Muscle layer of duodenum (tissue), 2 donors: ENCODE measurements at regions not wholly inside any gene's neighbourhood (a gene's known extent, or its start where the extent isn't known, plus 50 kb on each side); places are given as distances from the start of the nearest gene placed in this dataset.

Source experiments
- H3K27ac ChIP-seq: one replicate; pipeline ENCODE4 v1.7.0; 2013; ENCODE audit warnings: mild to moderate bottlenecking, low read length
- H3K27me3 ChIP-seq: one replicate; pipeline ENCODE4 v1.7.0; 2013; ENCODE audit warnings: low read depth, mild to moderate bottlenecking, control low read depth, low read length
- H3K36me3 ChIP-seq, 2 donors: one replicate each; pipeline ENCODE4 v1.7.0; 2013; ENCODE audit warnings: low read length in 2 of 2, control low read depth in 1 of 2, mild to moderate bottlenecking in 1 of 2; ENCODE audit not compliant: insufficient read depth in 2 of 2, control insufficient read depth in 1 of 2
- H3K4me1 ChIP-seq, 2 donors: one replicate each; pipeline ENCODE4 v1.7.0; 2013; ENCODE audit warnings: low read length in 2 of 2, mild to moderate bottlenecking in 2 of 2, control low read depth in 1 of 2, moderate library complexity in 1 of 2; ENCODE audit not compliant: insufficient read depth in 2 of 2, control insufficient read depth in 1 of 2
- H3K4me3 ChIP-seq, 2 donors: one replicate each; pipeline ENCODE4 v1.7.0; 2013; ENCODE audit warnings: low read length in 2 of 2, low read depth in 1 of 2, mild to moderate bottlenecking in 1 of 2
- H3K9me3 ChIP-seq, 2 donors: one replicate each; pipeline ENCODE4 v1.7.0; 2013; ENCODE audit warnings: low read length in 2 of 2, control low read depth in 1 of 2, mild to moderate bottlenecking in 1 of 2; ENCODE audit not compliant: control insufficient read depth in 1 of 2
- donor health status: healthy.

DNA sequence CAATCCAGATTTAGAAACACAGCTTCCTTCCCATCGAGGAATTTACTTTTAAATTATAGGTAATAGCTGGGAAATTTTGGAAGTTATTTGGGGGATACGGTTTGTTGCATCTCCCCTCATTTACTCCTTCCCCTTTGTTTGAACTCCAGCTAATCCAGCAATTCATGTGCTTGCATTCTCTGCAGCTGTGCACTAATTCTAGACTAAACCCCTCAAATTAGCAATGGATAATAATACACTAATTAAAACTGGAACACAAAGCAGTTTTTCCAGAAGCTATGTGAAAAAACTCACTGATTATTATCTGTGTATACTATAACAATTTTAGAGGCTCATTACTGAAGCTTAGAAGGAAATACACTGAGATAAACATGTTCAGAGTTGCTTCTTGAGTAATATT, 751.2 kb upstream of the ZNF608 start:
- Histone ChIP-seq H3K9me3 (peaks cover 0 to 3% of the 10 kb centered on the region in 2 donors), H3K36me3 (no peaks in the 10 kb centered on the region), H3K4me3 (no peak overlapping the region)

DNA sequence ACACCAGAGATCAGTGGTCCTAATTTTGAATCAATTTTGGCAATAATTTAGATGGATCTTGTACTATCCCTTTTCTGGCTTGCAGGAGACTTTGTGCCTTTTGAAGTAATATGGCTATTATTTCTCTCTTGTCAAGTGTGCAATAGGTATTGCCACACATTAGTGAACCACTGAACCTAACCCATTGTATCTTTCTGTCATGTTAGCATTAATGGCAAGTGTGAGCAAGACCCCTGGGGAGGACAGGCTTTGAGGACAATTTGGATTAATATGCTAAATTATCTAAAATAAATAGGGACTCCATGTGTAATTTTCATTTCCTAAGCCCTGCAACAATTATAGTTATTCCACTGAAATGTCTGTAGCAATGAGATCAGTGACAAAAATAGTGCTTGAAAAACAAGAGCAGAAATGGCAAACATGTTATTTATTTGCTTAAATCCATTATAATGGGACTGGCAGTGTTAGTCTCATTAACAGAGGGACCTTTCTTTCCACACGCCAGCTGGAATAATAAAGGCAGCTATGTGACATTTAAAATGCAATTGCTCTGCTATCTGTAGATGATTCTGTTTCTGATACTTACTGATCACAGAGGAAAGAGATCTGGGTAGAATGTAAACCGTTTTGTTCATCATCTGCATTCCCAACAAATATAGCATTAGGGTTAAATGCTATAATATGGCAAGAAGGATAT, 753.3 kb upstream of the ZNF608 start:
- no peaks in the 10 kb centered on the region for H3K27me3 ChIP-seq
- no peaks in the 10 kb centered on the region for H3K9me3 ChIP-seq
- H3K36me3 ChIP-seq, result no peaks in the 10 kb centered on the region
- no peak overlapping the region for H3K4me3 ChIP-seq
- H3K27ac ChIP-seq, result no peak overlapping the region
- H3K4me1 ChIP-seq, result no peaks in the 10 kb centered on the region

More for the DNA sequence above, 751.2 kb upstream of the ZNF608 start:
- Histone ChIP-seq H3K27me3 (no peaks in the 10 kb centered on the region), H3K4me1 (no peaks in the 10 kb centered on the region), H3K27ac (no peak overlapping the region)

- no peaks in the 10 kb centered on the region for H3K4me1 ChIP-seq
- no peak overlapping the region for H3K4me3 ChIP-seq
- no peaks in the 10 kb centered on the region for H3K36me3 ChIP-seq
- H3K27me3 ChIP-seq, result no peaks in the 10 kb centered on the region
- no peaks in the 10 kb centered on the region for H3K9me3 ChIP-seq
- no peak overlapping the region for H3K27ac ChIP-seq
These were observed 755.0 kb upstream of the ZNF608 start for GRCh38 chr5:125501396-125501795.

- Histone ChIP-seq H3K9me3 (peaks cover 0 to 2% of the 10 kb centered on the region in 2 donors), H3K4me1 (no peaks in the 10 kb centered on the region), H3K4me3 (no peak overlapping the region), H3K36me3 (no peaks in the 10 kb centered on the region), H3K27ac (no peak overlapping the region), H3K27me3 (no peaks in the 10 kb centered on the region)
These were observed 757.5 kb upstream of the ZNF608 start for GRCh38 chr5:125503946-125504345.

GRCh38 chr5:125505115-125505514, 758.7 kb upstream of the ZNF608 start:
- no peaks in the 10 kb centered on the region for H3K36me3 ChIP-seq
- no peak overlapping the region for H3K4me3 ChIP-seq
- peaks cover 0 to 2% of the 10 kb centered on the region in 2 donors for H3K9me3 ChIP-seq
- no peaks in the 10 kb centered on the region for H3K27me3 ChIP-seq
- no peak overlapping the region for H3K27ac ChIP-seq
- H3K4me1 ChIP-seq, result no peaks in the 10 kb centered on the region

GRCh38 chr5:125506124-125506523, 759.7 kb upstream of the ZNF608 start:
- no peaks in the 10 kb centered on the region for H3K36me3 ChIP-seq
- no peak overlapping the region for H3K27ac ChIP-seq
- H3K9me3 ChIP-seq, result peaks cover 0 to 2% of the 10 kb centered on the region in 2 donors
- no peaks in the 10 kb centered on the region for H3K4me1 ChIP-seq
- H3K27me3 ChIP-seq, result no peaks in the 10 kb centered on the region
- H3K4me3 ChIP-seq, result no peak overlapping the region

GRCh38 chr5:125508225-125508624, 761.8 kb upstream of the ZNF608 start:
- H3K4me3 ChIP-seq, result no peak overlapping the region
- no peaks in the 10 kb centered on the region for H3K27me3 ChIP-seq
- no peaks in the 10 kb centered on the region for H3K4me1 ChIP-seq
- H3K27ac ChIP-seq, result no peak overlapping the region
- H3K9me3 ChIP-seq, result peaks cover 0 to 2% of the 10 kb centered on the region in 2 donors
- no peaks in the 10 kb centered on the region for H3K36me3 ChIP-seq

- H3K27ac ChIP-seq, result no peak overlapping the region
- no peaks in the 10 kb centered on the region for H3K27me3 ChIP-seq
- no peaks in the 10 kb centered on the region for H3K36me3 ChIP-seq
- H3K4me1 ChIP-seq, result no peaks in the 10 kb centered on the region
- no peak overlapping the region for H3K4me3 ChIP-seq
- H3K9me3 ChIP-seq, result peaks cover 0 to 2% of the 10 kb centered on the region in 2 donors
These were observed 764.2 kb upstream of the ZNF608 start for GRCh38 chr5:125510651-125511050.

GRCh38 chr5:125517973-125518550, 771.6 kb upstream of the ZNF608 start:
- Histone ChIP-seq H3K4me1 (no peaks in the 10 kb centered on the region), H3K36me3 (no peaks in the 10 kb centered on the region), H3K27me3 (no peaks in the 10 kb centered on the region), H3K27ac (no peak overlapping the region), H3K4me3 (no peak overlapping the region), H3K9me3 (no peaks in the 10 kb centered on the region)

DNA sequence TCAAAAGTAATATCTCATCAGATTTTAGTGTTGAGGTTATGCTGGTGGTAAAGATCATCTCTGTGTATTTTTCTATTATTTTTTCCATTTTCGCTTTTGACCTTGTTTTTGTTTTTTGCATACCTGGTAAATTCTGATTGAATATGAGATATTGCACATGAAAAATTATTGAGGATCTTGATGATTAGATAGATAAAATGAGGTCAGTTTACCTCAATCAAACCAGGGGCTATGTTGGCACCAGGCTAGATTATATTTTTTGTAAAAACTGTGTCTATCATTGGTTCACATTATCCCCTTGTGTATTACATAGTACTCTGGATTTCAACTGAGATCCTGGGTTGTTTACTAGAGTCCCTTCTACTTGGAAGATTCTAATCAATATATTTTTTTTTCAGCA, 774.9 kb upstream of the ZNF608 start:
- Histone ChIP-seq H3K27ac (no peak overlapping the region), H3K9me3 (no peaks in the 10 kb centered on the region), H3K4me1 (no peaks in the 10 kb centered on the region), H3K36me3 (no peaks in the 10 kb centered on the region), H3K4me3 (no peak overlapping the region), H3K27me3 (no peaks in the 10 kb centered on the region)

DNA sequence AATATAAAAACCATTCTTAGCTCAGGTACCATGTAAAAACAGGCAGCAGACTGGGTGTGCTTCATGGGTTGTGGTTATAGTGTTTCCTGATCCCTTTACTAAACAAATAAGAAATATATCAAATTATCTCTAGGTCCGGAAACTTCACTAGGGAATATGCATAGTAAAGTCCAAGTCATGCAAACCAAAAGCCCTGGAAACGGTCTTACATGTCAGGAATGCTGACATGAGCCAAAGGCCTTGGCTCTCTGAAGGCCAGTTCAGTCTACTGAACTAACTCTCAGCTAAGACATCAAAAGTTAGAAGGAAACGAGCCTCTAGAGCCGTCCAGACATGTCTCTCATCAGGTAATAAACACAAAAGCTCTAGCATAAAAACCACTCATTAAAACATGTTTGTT, 778.9 kb upstream of the ZNF608 start:
- no peaks in the 10 kb centered on the region for H3K36me3 ChIP-seq
- no peak overlapping the region for H3K27ac ChIP-seq
- H3K9me3 ChIP-seq, result no peaks in the 10 kb centered on the region
- no peak overlapping the region for H3K4me3 ChIP-seq
- H3K4me1 ChIP-seq, result no peaks in the 10 kb centered on the region
- no peaks in the 10 kb centered on the region for H3K27me3 ChIP-seq

GRCh38 chr5:125526966-125527365, 780.5 kb upstream of the ZNF608 start:
- Histone ChIP-seq H3K27ac (no peak overlapping the region), H3K9me3 (no peaks in the 10 kb centered on the region), H3K4me3 (no peak overlapping the region), H3K4me1 (no peaks in the 10 kb centered on the region), H3K36me3 (no peaks in the 10 kb centered on the region), H3K27me3 (no peaks in the 10 kb centered on the region)
